CD4-positive, alpha-beta T cell treated with Interleukin-17A for 4 hours (primary cell): ENCODE measurements at regions not wholly inside any gene's neighbourhood (a gene's known extent, or its start where the extent isn't known, plus 50 kb on each side); places are given as distances from the start of the nearest gene placed in this dataset.

ENCODE experiments used
- DNase-seq: peaks from one replicate; pipeline ENCODE4 v3.0.0-alpha.2; 2020; ENCODE audit warnings: mixed read lengths

- no peak for DNase-seq
Measured at GRCh38 chr5:133732536-133732935, 120.2 kb upstream of the FSTL4 start.

DNA sequence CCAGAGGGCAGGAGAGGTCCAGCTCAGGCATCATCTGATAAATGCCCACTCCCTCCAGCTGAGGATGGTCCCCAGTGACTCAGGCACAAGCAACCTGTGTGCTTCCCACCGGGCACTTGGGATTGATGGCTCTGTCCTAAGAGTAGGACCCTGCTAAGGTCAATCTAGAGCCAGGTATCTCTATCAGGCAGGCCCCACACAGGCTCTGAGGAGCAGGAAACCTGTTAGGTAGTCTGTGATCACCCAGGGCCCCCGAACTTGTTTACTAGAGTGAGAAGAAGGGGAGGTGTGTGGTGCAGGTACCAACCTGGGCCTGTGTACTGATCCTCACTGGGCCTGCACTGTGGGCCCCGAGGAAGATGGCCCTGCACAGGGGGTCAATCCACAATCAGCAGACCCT is 119.6 kb upstream of the FSTL4 start:
- DNase-seq, result no peak

DNA sequence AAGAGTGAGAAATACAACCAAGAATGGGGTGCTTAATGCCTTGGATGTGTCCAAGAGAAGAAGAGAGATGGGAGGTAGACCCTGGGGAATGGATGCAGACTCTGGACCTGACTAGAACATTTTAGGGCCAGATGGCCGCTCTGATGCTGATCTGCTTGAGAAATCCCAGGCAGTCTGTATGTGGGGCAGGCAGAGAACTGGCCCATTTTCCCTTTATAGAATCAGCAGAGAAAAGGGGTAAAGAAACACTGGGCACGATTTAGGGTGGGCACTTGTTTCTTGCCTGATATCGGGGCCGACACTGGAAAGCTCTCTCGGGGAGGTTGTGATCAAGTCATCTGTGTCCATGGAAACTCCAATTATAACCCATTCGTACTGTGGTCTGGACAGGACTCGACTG is 118.5 kb upstream of the FSTL4 start:
- DNase-seq, result no peak

- no peak for DNase-seq
Measured at GRCh38 chr5:133730346-133730745, 118.0 kb upstream of the FSTL4 start.

DNA sequence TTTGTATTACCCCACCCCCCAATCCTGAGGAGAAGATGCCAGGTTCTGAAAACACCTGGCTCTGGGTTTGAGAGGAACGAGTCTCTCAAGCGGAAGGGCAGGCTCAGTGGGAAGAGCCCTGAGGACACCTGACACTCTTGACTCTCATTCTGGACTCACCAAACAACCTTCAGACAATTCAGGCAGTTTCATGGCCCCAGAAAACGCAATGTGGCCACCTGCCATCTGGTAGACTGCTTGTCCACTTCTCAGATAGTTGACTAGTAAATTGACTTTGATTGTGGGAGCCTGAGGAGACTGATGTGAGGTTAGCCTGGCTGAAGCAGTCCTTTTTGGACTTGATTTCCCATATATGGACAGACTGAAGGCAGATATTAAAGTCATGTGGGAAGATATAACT is 117.5 kb upstream of the FSTL4 start:
- DNase-seq, result no peak

- DNase-seq, result no peak
Measured at GRCh38 chr5:133728475-133728874, 116.1 kb upstream of the FSTL4 start.

DNA sequence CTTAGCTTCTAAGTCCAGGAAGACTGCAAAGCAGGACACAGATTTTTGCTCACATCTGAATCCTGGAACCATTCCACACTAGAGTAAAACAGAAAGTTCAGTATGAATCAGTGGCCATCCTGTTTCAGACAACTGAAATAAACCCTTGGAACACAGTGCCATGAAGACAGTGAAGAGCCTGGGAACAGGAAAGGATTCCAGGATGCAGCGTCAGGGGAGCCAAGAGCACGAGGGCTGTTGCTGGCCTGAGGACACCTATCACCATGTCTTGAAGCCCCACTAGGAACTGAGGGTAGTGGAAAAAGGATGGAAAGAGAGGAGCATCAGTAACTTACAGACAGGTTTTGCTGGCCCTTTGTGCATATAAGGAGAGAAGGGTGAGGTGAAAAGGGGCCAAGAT is 115.3 kb upstream of the FSTL4 start:
- no peak for DNase-seq

- no peak for DNase-seq
Measured at GRCh38 chr5:133723651-133724366, 111.5 kb upstream of the FSTL4 start.

DNA sequence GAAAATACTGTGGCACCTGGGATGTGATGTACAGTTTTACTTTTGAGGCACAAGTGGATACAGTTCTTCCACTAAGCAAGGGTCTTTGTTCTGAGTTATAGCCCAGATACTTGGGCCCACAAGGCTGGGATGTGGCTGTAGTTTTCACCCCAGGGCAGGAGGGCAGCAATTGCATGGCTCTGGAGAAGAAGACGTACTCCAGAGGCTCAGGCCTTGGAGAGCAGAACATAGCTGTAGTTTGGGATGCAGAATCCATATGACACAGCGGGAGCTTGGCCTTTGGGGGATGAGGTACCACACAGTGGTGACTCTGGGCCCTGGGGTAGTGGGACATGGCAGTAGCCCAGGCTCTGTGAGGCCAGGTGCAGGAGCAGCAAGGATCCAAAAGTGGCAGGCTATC is 110.8 kb upstream of the FSTL4 start:
- DNase-seq, result no peak

- no peak for DNase-seq
Measured at GRCh38 chr5:133721365-133721764, 109.0 kb upstream of the FSTL4 start.

DNA sequence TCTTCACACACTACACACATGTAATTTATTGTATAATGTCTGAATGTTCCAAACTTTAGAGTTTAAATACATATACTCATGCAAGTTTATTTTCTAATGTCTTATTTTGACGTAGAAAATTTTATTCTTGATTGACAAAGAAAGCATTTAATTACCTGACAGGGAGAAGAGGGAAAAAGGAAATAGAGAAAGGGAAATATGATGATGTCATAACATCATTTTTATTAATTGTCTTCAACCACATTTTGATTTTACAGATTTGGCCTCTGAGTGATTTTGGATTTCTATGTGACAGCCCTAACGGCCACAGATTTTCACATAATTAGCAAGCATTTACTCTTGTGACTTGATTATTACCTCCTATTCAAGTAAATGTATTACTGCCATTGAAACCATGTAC is 106.1 kb upstream of the FSTL4 start:
- no peak for DNase-seq

GRCh38 chr5:133716532-133717183 is 104.3 kb upstream of the FSTL4 start:
- DNase-seq, result no peak

GRCh38 chr5:133715616-133716015 is 103.3 kb upstream of the FSTL4 start:
- no peak for DNase-seq

DNA sequence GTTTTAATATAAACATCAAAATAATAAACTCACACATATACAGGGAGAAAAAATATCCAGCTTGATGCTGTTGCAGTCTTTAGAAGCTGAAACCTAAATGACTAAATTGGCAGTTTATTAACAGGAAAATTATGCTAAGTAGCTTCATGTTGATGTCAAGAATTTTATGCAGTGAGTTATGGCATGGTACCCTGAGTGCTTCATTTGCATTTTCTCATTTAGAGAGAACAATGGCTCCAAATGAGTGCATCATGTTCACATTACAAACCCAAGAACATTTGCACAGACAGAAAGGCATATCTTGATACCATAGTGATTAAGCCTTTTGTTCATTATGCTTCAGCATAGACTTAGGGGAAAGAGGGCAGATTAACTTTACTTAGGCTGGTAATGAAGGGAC is 102.9 kb upstream of the FSTL4 start:
- DNase-seq, result no peak

- no peak for DNase-seq
Measured at GRCh38 chr5:133714161-133714915, 102.0 kb upstream of the FSTL4 start.

- DNase-seq, result no peak
Measured at GRCh38 chr5:133713751-133714150, 101.4 kb upstream of the FSTL4 start.

- DNase-seq, result no peak
Measured at GRCh38 chr5:133713209-133713608, 100.9 kb upstream of the FSTL4 start.

GRCh38 chr5:133712562-133712961 is 100.2 kb upstream of the FSTL4 start:
- no peak for DNase-seq

DNA sequence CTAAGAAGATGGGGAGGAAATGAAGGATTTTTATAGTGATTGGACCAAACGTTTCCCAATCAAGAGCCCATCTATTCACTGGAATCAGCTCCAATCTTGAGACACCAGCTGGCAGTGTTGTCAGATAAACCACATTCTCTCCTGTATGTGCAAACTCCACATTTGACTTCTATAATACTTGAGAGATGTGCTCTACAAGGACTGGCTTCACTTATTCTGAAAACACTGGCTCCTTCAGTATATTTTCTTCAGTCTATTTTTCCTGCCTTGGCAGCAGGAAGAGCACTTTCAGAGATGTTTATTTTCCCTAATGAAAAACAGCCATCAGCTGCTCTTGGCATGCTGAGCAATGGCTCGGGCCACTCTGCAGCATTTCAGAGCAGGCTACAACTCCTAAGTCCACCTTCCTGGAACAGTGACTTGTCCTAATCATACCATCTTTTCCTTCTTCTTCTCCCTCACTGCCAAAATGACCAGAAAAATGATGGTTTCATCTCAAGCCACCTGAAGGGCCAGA is 96.9 kb upstream of the FSTL4 start:
- no peak for DNase-seq

- no peak for DNase-seq
Measured at GRCh38 chr5:133708331-133708850, 96.0 kb upstream of the FSTL4 start.

DNA sequence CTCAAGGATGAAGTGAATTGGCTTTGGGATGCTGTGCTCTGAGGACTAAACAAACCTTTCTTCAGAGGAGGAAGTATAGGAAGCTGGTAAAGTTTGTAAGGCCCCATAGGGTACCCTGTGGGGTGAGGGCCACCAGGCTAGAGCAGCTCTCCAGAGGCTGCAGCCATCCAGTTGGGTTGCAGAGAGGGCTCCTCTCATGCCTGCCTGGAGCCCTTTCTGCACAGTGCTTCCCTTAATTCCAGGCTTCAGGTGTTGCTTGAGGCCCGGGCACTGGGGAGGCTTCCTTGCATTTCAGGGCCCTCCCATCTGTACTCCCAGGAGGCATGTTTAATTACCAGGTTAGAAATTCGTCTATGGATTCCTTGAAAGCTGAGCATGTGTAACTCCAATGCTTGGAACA is 95.3 kb upstream of the FSTL4 start:
- DNase-seq, result no peak

- no peak for DNase-seq
Measured at GRCh38 chr5:133706506-133707430, 94.4 kb upstream of the FSTL4 start.

- no peak for DNase-seq
Measured at GRCh38 chr5:133705331-133705730, 93.0 kb upstream of the FSTL4 start.
